ENCODE measurements at regions not wholly inside any gene's neighbourhood (a gene's known extent, or its start where the extent isn't known, plus 50 kb on each side); places are given as distances from the start of the nearest gene placed in this dataset.

DNA sequence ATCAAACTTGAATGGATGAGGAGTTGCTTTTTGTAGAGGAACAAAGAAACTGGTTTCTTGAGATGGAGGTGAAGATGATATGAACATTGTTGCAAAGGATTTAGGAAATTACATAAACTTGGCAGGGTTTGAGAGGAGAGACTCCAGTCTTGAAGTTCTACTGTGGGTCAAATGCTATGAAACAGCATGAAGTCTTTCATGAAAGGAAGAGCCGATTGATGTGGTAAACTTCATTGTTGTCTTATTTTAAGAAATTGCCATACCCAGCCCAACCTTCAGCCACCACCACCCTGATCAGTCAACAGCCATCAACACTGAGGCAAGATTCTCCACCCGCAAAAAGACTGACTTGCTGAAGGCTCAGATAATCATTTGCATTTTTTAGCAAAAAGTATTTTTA lies 52.2 kb downstream of the SIPA1L2 start:
- TF ChIP-seq FOS (IDR thresholded peaks at IDR 0.05; ENCODE audit: low read depth, low read length): no peak
- no peak for TF ChIP-seq MXI1 (IDR thresholded peaks at IDR 0.05; ENCODE audit: borderline replicate concordance, low read depth, low read length)
- no peak for TF ChIP-seq CHD1 (IDR thresholded peaks at IDR 0.05; ENCODE audit: low read depth, low read length)
- TF ChIP-seq, protein P1, sequence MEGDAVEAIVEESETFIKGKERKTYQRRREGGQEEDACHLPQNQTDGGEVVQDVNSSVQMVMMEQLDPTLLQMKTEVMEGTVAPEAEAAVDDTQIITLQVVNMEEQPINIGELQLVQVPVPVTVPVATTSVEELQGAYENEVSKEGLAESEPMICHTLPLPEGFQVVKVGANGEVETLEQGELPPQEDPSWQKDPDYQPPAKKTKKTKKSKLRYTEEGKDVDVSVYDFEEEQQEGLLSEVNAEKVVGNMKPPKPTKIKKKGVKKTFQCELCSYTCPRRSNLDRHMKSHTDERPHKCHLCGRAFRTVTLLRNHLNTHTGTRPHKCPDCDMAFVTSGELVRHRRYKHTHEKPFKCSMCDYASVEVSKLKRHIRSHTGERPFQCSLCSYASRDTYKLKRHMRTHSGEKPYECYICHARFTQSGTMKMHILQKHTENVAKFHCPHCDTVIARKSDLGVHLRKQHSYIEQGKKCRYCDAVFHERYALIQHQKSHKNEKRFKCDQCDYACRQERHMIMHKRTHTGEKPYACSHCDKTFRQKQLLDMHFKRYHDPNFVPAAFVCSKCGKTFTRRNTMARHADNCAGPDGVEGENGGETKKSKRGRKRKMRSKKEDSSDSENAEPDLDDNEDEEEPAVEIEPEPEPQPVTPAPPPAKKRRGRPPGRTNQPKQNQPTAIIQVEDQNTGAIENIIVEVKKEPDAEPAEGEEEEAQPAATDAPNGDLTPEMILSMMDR (conservative IDR thresholded peaks at IDR 0.05; ENCODE audit: low read depth, low read length): no peak
- TF ChIP-seq, protein P2, sequence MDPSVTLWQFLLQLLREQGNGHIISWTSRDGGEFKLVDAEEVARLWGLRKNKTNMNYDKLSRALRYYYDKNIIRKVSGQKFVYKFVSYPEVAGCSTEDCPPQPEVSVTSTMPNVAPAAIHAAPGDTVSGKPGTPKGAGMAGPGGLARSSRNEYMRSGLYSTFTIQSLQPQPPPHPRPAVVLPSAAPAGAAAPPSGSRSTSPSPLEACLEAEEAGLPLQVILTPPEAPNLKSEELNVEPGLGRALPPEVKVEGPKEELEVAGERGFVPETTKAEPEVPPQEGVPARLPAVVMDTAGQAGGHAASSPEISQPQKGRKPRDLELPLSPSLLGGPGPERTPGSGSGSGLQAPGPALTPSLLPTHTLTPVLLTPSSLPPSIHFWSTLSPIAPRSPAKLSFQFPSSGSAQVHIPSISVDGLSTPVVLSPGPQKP (IDR thresholded peaks at IDR 0.05; ENCODE audit: borderline replicate concordance, low read depth, low read length): no peak
- TF ChIP-seq POLR2A (IDR thresholded peaks at IDR 0.05; ENCODE audit: low read depth, low read length): no peak
- TF ChIP-seq, protein P3, sequence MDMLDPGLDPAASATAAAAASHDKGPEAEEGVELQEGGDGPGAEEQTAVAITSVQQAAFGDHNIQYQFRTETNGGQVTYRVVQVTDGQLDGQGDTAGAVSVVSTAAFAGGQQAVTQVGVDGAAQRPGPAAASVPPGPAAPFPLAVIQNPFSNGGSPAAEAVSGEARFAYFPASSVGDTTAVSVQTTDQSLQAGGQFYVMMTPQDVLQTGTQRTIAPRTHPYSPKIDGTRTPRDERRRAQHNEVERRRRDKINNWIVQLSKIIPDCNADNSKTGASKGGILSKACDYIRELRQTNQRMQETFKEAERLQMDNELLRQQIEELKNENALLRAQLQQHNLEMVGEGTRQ (IDR thresholded peaks at IDR 0.05; ENCODE audit: low read depth, low read length): no peak
- TF ChIP-seq NFE2L2 (IDR thresholded peaks at IDR 0.05; ENCODE audit: low read depth, low read length): no peak
- TF ChIP-seq MAFK (IDR thresholded peaks at IDR 0.05; ENCODE audit: low read depth, low read length): no peak
- TF ChIP-seq BHLHE40 (IDR thresholded peaks at IDR 0.05; ENCODE audit: low read depth, low read length): no peak
- TF ChIP-seq SMC3 (IDR thresholded peaks at IDR 0.05; ENCODE audit: low read depth, low read length): no peak
- dilution Hi-C loops (cut with HindIII; ENCODE audit: low sequenced_read_pairs, unreplicated experiment): no loop called here

More for the DNA sequence above, 52.2 kb downstream of the SIPA1L2 start:
- Histone ChIP-seq H3K18ac (ENCODE audit: low read depth, low read length) (no peak overlapping the region), H2BK20ac (ENCODE audit: low read depth, low read length) (no peak overlapping the region), H3K27ac (ENCODE audit: insufficient read depth, low read length) (no peak overlapping the region), H3K23ac (ENCODE audit: low read depth, low read length) (no peak overlapping the region), H2AFZ (replicated peaks; ENCODE audit: low read length, poor library complexity) (no peak overlapping the region), H2BK5ac (ENCODE audit: low read depth, low read length, poor library complexity, severe bottlenecking) (no peak overlapping the region), H3K27me3 (ENCODE audit: control insufficient read depth, insufficient read depth, low read length) (no peaks in the 10 kb centered on the region), H4K5ac (ENCODE audit: low read depth, low read length) (no peak overlapping the region), H3K56ac (ENCODE audit: extremely low read depth, insufficient read depth, low read length) (no peak overlapping the region), H2AK9ac (replicated peaks; ENCODE audit: low read depth, low read length, poor library complexity) (no peak overlapping the region), H4K20me1 (ENCODE audit: insufficient read depth, low read length) (peaks cover 3% of the 10 kb centered on the region; the same call in 1 of the 2 replicates), H2BK120ac (ENCODE audit: low read depth, low read length) (no peak overlapping the region), H3K4me3 (ENCODE audit: insufficient read depth, low read depth, low read length) (no peak overlapping the region), H3K9me1 (ENCODE audit: insufficient read depth, low read length) (0 out of 2 replicates have a peak, but pooled peaks cover 4% of the 10 kb centered on the region), H3K4ac (ENCODE audit: low read depth, low read length) (no peak overlapping the region), H2BK15ac (ENCODE audit: low read depth, low read length) (no peak overlapping the region), H3K14ac (replicated peaks; ENCODE audit: low read depth, low read length) (no peak overlapping the region), H3K9ac (ENCODE audit: low read depth, low read length) (no peak overlapping the region), H3K4me1 (ENCODE audit: control insufficient read depth, insufficient read depth, low read length) (peaks cover 2% of the 10 kb centered on the region; the same call in 1 of the 2 replicates), H3K36me3 (ENCODE audit: control insufficient read depth, insufficient read depth, low read length) (no peaks in the 10 kb centered on the region), H3K9me3 (ENCODE audit: control insufficient read depth, insufficient read depth, low read length) (no peaks in the 10 kb centered on the region), H4K8ac (ENCODE audit: low read depth in 2 of 2, low read length in 2 of 2) (no peak overlapping the region), H3K79me1 (ENCODE audit: low read depth in 1 of 2, low read length in 2 of 2) (peaks cover 0 to 18% of the 10 kb centered on the region in 2 experiments; a peak in 2 of 4 replicates), H4K91ac (ENCODE audit: insufficient read depth, low read depth, low read length) (no peak overlapping the region), H3K4me2 (ENCODE audit: low read depth, low read length) (no peak overlapping the region), H2AK5ac (ENCODE audit: low read depth, low read length) (no peak overlapping the region)
- BruUV-seq (replicated peaks): no TSS peak
- in situ Hi-C loops (cut with MboI; ENCODE audit: low sequenced_read_pairs): no loop called here
- ChIA-PET CTCF (no interaction called here), POLR2A (ENCODE audit: unreplicated experiment) (no interaction called here)
- WGBS, 2 experiments (ENCODE audit: extremely low coverage in 2 of 2, insufficient read length in 1 of 2): no CpG with 5 or more reads among the region's 2 CpGs
- intact Hi-C loops (cut with micrococcal nuclease): no loop called here
- no peak for DNase-seq
- no peak for ATAC-seq (ENCODE audit: low read depth)

Data from IMR-90 (cell line).